GM18867 (cell line): ENCODE measurements at regions not wholly inside any gene's neighbourhood (a gene's known extent, or its start where the extent isn't known, plus 50 kb on each side); places are given as distances from the start of the nearest gene placed in this dataset.
"Not testable (repeated sequence)": the region's sequence is repeated elsewhere in the genome, so short reads cannot be mapped to it uniquely, and the experiment has no call there.

Experiments used
- ATAC-seq: cut with Tn5 transposase; IDR thresholded peaks from one replicate; pipeline ENCODE4 v1.9.1; 2021; ENCODE audit warnings: mild to moderate bottlenecking, moderate library complexity; ENCODE audit not compliant: unreplicated experiment

- ATAC-seq = peak; percentile 56
Observed at GRCh38 chr4:14152834-14153519, 525.5 kb upstream of the BOD1L1 start.

GRCh38 chr4:14155803-14156202 lies 528.3 kb upstream of the BOD1L1 start:
- no peak for ATAC-seq

- peak; percentile 84 for ATAC-seq
Observed at GRCh38 chr4:14157262-14157661, 529.7 kb upstream of the BOD1L1 start.

DNA sequence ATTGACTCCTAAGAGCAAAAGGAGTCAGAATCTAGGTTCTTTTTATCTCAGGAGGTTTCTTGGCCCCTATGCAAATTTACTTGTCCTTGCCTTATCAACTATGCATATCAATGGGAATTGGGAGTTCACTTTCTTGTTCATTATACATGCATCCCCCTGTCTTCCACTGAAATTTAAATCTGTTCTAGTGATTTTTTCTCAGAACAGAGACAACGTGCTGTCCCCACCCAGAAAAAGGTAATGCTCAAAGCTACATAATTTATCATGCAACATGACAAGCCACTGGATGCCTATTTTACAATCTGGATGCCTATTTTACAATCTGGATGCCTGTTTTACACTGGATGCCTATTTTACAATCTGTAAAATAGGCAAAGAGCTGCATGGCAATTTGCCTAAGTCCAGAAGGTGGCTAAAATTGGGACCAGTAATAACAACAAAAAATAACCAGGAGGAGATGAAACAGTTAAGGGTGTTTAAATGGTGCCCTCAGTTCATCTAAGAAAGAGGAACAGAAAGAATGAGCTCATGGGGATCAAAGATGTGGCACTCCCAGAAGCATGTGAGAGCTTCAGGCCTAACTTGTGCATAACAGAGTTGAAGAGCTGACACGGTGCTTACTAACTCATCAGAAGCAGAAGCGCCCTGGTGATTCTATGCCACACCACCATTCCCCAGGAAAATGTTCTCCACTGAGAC lies 537.8 kb upstream of the BOD1L1 start:
- ATAC-seq = peak; percentile 100

GRCh38 chr4:14167876-14168510 lies 540.5 kb upstream of the BOD1L1 start:
- ATAC-seq = no peak

DNA sequence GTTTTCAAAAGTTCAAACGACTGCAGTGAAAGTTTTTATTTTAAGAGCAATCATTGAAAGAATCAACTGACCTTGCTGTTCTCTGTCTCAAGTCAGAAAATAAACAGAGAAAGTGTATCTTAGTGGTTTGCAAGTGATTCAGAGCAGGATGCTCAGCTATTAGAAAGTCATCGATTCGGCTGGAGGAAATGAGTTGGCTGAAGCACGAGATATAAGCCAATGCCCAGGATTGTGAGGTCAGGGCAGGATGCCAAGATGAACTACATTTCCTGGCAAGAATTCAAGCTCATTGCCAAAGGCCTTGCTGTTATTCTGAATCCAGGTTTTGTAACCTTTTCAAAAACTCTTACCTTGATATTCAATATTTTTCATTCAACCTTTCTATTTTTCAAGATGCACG lies 541.4 kb upstream of the BOD1L1 start:
- peak; percentile 59 for ATAC-seq

- ATAC-seq = no peak
Observed at GRCh38 chr4:14169460-14169859, 541.9 kb upstream of the BOD1L1 start.

DNA sequence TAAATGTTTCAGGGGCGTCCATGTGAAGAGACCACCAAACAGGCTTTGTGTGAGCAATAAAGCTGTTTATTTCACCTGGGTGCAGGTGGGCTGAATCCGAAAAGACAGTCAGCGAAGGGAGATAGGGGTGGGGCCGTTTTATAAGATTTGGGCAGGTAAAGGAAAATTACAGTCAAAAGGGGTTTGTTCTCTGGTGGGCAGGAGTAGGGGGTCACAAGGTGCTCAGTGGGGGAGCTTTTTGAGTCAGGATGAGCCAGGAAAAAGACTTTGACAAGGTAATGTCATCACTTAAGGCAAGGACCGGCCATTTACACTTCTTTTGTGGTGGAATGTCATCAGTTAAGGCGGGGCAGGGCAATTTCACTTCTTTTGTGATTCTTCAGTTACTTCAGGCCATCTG lies 542.4 kb upstream of the BOD1L1 start:
- not testable (repeated sequence) for ATAC-seq

DNA sequence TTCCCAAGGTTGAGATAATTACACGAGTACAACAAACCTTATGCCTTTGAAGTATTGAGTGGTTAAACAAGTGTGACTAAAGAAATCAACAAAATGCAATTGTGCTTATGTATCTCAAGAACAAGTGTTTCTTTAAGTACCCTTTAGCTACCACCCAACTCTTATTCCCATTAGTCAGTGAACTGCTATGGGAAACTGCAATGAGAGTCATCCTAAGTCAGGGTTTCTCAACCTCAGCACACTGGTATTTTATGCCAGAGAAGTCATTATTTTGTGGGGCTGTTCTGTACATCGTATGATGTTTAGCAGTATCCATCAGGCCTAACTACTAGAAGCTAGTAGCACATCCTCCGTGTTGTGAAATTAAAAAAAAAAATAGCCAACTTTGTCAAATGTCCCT lies 549.1 kb upstream of the BOD1L1 start:
- no peak for ATAC-seq

GRCh38 chr4:14177987-14178386 lies 550.5 kb upstream of the BOD1L1 start:
- peak; percentile 94 for ATAC-seq

GRCh38 chr4:14178421-14178820 lies 550.9 kb upstream of the BOD1L1 start:
- ATAC-seq = peak; percentile 68

DNA sequence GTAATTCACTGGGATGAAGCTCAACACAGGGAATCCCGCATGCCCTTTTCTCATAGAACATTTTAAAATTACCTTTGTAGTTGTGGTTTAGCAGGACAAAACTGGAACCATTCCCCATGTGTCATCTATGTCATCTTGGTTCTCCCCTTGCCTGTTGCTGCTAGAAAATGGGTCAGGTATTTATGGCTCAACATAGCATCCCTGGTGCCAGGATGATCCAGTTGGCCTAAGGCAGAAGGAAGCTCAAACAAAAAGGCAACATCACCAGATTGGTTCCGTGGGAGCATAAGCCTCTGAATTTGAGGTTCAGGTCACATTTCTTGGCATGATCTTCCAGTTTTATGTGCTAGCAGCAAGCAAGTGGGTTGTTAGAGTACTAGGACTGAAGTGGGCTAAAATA lies 552.6 kb upstream of the BOD1L1 start:
- ATAC-seq = no peak

- ATAC-seq = no peak
Observed at GRCh38 chr4:14180983-14181601, 553.6 kb upstream of the BOD1L1 start.

- ATAC-seq = no peak
Observed at GRCh38 chr4:14182148-14182547, 554.6 kb upstream of the BOD1L1 start.

DNA sequence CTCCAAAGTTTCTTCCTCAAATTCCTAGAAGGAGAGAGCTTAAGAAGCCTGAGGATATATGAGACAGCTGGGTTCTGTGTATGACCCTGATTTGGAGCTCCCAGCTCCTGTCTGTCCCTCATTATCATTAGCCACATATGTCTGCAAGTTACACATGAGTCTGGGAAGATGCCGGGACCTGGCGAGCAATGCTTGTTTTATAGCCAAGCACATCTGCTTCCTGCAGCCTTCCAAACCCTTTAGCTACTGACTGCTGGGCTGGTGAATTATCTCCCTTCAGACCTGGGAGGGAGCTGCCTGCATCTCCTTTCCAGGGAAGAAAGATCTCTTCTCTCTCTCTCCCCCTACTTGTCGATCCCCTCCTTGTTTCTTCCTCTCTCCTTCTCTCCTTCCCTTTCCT lies 556.7 kb upstream of the BOD1L1 start:
- ATAC-seq = no peak

DNA sequence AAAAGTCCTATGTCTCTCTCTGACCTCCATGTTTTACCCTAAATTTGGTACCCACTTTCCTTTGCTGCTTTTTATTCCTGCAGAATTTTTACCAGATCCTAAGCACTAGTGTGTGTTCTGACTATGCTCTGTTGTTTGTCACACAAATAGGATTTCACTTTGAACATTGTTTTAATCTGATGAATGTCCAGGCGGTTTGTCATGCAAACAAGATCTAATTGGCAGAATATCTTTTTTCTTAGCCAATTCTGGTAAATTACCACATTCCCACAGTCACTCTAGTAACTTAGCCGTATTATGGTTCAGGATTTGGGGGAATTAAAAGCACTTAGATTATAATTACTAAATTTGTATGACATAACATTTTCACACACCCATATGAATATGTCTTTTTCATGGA lies 557.2 kb upstream of the BOD1L1 start:
- ATAC-seq = no peak

GRCh38 chr4:14188214-14188613 lies 560.7 kb upstream of the BOD1L1 start:
- ATAC-seq = no peak

GRCh38 chr4:14193601-14194000 lies 566.1 kb upstream of the BOD1L1 start:
- no peak for ATAC-seq

GRCh38 chr4:14196131-14196530 lies 568.6 kb upstream of the BOD1L1 start:
- no peak for ATAC-seq

DNA sequence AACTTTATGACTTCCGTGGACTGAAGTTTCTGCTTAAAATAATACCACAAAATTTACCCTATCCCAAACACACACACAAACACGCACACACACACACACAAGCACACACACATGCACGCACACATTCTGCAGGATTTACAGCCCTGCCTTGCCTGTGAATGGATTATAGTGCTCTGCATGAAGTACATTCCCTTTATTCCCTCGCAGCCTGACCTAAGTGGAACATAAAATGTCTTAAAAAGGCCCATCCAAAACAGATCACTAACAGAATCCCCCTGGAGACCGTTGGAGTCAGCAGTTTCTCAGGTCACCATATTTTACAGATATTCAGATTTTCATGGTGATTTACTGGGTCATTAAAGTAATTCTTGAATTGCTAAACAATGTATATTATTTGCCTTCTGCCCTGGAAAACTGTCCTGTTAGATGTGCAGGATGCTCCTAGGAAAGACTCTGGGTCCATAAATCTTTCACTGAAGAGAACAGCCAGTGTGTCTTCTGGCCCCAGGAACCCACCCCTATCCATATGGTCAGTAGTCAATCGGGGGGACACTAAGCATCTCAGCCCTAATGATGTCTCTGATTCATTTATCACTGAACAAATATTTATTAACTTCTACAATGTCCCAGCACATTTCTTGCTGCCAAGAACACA lies 587.7 kb upstream of the BOD1L1 start:
- no peak for ATAC-seq

DNA sequence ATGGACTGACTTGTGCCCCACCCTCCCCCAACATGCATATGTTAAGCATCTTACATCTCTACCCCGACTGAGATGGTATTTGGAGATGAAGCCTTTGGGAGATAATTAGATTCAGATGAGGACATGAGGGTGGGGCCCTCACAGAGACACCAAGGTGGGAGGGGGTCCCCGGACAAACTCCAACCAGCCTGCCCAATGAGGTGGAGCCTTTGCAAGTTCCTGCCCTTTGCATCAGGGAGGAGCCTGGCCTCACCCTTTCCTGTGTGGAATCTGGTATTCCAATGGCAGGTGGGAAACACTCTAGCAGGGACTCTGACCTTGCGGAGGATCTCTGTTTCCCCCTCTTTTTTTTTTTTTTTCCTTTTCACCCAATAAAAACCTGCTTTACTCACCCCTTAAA lies 589.9 kb upstream of the BOD1L1 start:
- no peak for ATAC-seq
